ENCODE measurements at regions not wholly inside any gene's neighbourhood (a gene's known extent, or its start where the extent isn't known, plus 50 kb on each side); places are given as distances from the start of the nearest gene placed in this dataset.

GRCh38 chr6:22082218-22082617 lies 214.6 kb downstream of the PRL start:
- H3K27me3 Mint-ChIP-seq = no peaks in the 10 kb centered on the region
- CTCF ChIA-PET = no interaction called here
- no peaks in the 10 kb centered on the region for H3K36me3 Mint-ChIP-seq
- DNase-seq = no peak
- no peak overlapping the region for H3K27ac Mint-ChIP-seq
- no peaks in the 10 kb centered on the region for H3K4me1 Mint-ChIP-seq
- no peaks in the 10 kb centered on the region for H3K9me3 Mint-ChIP-seq
- H3K4me3 Mint-ChIP-seq = no peak overlapping the region

GRCh38 chr6:22083119-22083518 lies 213.7 kb downstream of the PRL start:
- DNase-seq = no peak
- H3K9me3 Mint-ChIP-seq = no peaks in the 10 kb centered on the region
- CTCF ChIA-PET = no interaction called here
- peaks cover 2% of the 10 kb centered on the region for H3K4me1 Mint-ChIP-seq
- H3K27ac Mint-ChIP-seq = no peak overlapping the region
- no peaks in the 10 kb centered on the region for H3K36me3 Mint-ChIP-seq
- no peaks in the 10 kb centered on the region for H3K27me3 Mint-ChIP-seq
- H3K4me3 Mint-ChIP-seq = no peak overlapping the region

- H3K36me3 Mint-ChIP-seq = no peaks in the 10 kb centered on the region
- H3K9me3 Mint-ChIP-seq = no peaks in the 10 kb centered on the region
- no peaks in the 10 kb centered on the region for H3K27me3 Mint-ChIP-seq
- DNase-seq = no peak
- H3K4me3 Mint-ChIP-seq = no peak overlapping the region
- CTCF ChIA-PET = no interaction called here
- H3K27ac Mint-ChIP-seq = no peak overlapping the region
- H3K4me1 Mint-ChIP-seq = peaks cover 2% of the 10 kb centered on the region
Measured at GRCh38 chr6:22087960-22088706, 208.7 kb downstream of the PRL start.

- H3K36me3 Mint-ChIP-seq = no peaks in the 10 kb centered on the region
- no peak overlapping the region for H3K4me3 Mint-ChIP-seq
- no peak for DNase-seq
- H3K9me3 Mint-ChIP-seq = no peaks in the 10 kb centered on the region
- H3K27ac Mint-ChIP-seq = no peak overlapping the region
- H3K4me1 Mint-ChIP-seq = peaks cover 2% of the 10 kb centered on the region
- H3K27me3 Mint-ChIP-seq = no peaks in the 10 kb centered on the region
- CTCF ChIA-PET = no interaction called here
Measured at GRCh38 chr6:22091424-22091948, 205.3 kb downstream of the PRL start.

GRCh38 chr6:22095836-22096235 lies 201.0 kb downstream of the PRL start:
- Mint-ChIP-seq H3K36me3 (no peaks in the 10 kb centered on the region), H3K27ac (no peak overlapping the region), H3K4me1 (no peaks in the 10 kb centered on the region), H3K27me3 (no peaks in the 10 kb centered on the region), H3K9me3 (no peaks in the 10 kb centered on the region), H3K4me3 (no peak overlapping the region)
- CTCF ChIA-PET = no interaction called here
- no peak for DNase-seq

GRCh38 chr6:22098601-22099031 lies 198.2 kb downstream of the PRL start:
- Mint-ChIP-seq H3K4me3 (no peak overlapping the region), H3K36me3 (no peaks in the 10 kb centered on the region), H3K27ac (no peak overlapping the region), H3K9me3 (no peaks in the 10 kb centered on the region), H3K4me1 (no peaks in the 10 kb centered on the region), H3K27me3 (no peaks in the 10 kb centered on the region)
- CTCF ChIA-PET = no interaction called here
- no peak for DNase-seq

GRCh38 chr6:22099231-22099630 lies 197.6 kb downstream of the PRL start:
- CTCF ChIA-PET = no interaction called here
- Mint-ChIP-seq H3K36me3 (no peaks in the 10 kb centered on the region), H3K27me3 (no peaks in the 10 kb centered on the region), H3K4me3 (no peak overlapping the region), H3K4me1 (no peaks in the 10 kb centered on the region), H3K9me3 (no peaks in the 10 kb centered on the region), H3K27ac (no peak overlapping the region)
- DNase-seq = no peak

GRCh38 chr6:22099923-22100322 lies 196.9 kb downstream of the PRL start:
- CTCF ChIA-PET = no interaction called here
- H3K9me3 Mint-ChIP-seq = no peaks in the 10 kb centered on the region
- H3K27me3 Mint-ChIP-seq = no peaks in the 10 kb centered on the region

GRCh38 chr6:22101163-22101562 lies 195.7 kb downstream of the PRL start:
- H3K9me3 Mint-ChIP-seq = no peaks in the 10 kb centered on the region
- H3K27me3 Mint-ChIP-seq = no peaks in the 10 kb centered on the region
- CTCF ChIA-PET = no interaction called here
- H3K4me1 Mint-ChIP-seq = no peaks in the 10 kb centered on the region
- no peaks in the 10 kb centered on the region for H3K36me3 Mint-ChIP-seq
- no peak overlapping the region for H3K27ac Mint-ChIP-seq
- DNase-seq = no peak
- no peak overlapping the region for H3K4me3 Mint-ChIP-seq

More at GRCh38 chr6:22099923-22100322, 196.9 kb downstream of the PRL start:
- no peak overlapping the region for H3K27ac Mint-ChIP-seq
- DNase-seq = no peak
- H3K4me3 Mint-ChIP-seq = no peak overlapping the region
- no peaks in the 10 kb centered on the region for H3K4me1 Mint-ChIP-seq
- H3K36me3 Mint-ChIP-seq = no peaks in the 10 kb centered on the region

- no peak for DNase-seq
- Mint-ChIP-seq H3K9me3 (no peaks in the 10 kb centered on the region), H3K27me3 (no peaks in the 10 kb centered on the region), H3K36me3 (no peaks in the 10 kb centered on the region), H3K27ac (no peak overlapping the region), H3K4me3 (no peak overlapping the region), H3K4me1 (no peaks in the 10 kb centered on the region)
- CTCF ChIA-PET = no interaction called here
Measured at GRCh38 chr6:22102671-22103070, 194.2 kb downstream of the PRL start.

GRCh38 chr6:22106451-22106850 lies 190.4 kb downstream of the PRL start:
- DNase-seq = no peak
- no peaks in the 10 kb centered on the region for H3K27me3 Mint-ChIP-seq
- H3K4me1 Mint-ChIP-seq = no peaks in the 10 kb centered on the region
- H3K9me3 Mint-ChIP-seq = no peaks in the 10 kb centered on the region
- H3K36me3 Mint-ChIP-seq = no peaks in the 10 kb centered on the region
- CTCF ChIA-PET = no interaction called here
- no peak overlapping the region for H3K27ac Mint-ChIP-seq
- H3K4me3 Mint-ChIP-seq = no peak overlapping the region

GRCh38 chr6:22106961-22107360 lies 189.9 kb downstream of the PRL start:
- H3K27ac Mint-ChIP-seq = no peak overlapping the region
- no peaks in the 10 kb centered on the region for H3K36me3 Mint-ChIP-seq
- CTCF ChIA-PET = no interaction called here
- no peak for DNase-seq
- no peaks in the 10 kb centered on the region for H3K27me3 Mint-ChIP-seq
- H3K9me3 Mint-ChIP-seq = no peaks in the 10 kb centered on the region
- H3K4me3 Mint-ChIP-seq = no peak overlapping the region
- H3K4me1 Mint-ChIP-seq = no peaks in the 10 kb centered on the region

- no peaks in the 10 kb centered on the region for H3K27me3 Mint-ChIP-seq
- CTCF ChIA-PET = interaction anchor here (0.6 kb wide), 1 partner anchor 34 kb away, joined by 3 read pairs; no protein-coding TSS in a partner anchor
- DNase-seq = no peak
- H3K27ac Mint-ChIP-seq = no peak overlapping the region
- H3K9me3 Mint-ChIP-seq = no peaks in the 10 kb centered on the region
- H3K36me3 Mint-ChIP-seq = no peaks in the 10 kb centered on the region
- H3K4me3 Mint-ChIP-seq = no peak overlapping the region
- no peaks in the 10 kb centered on the region for H3K4me1 Mint-ChIP-seq
Measured at GRCh38 chr6:22108199-22108598, 188.6 kb downstream of the PRL start.

- no peak overlapping the region for H3K27ac Mint-ChIP-seq
- H3K9me3 Mint-ChIP-seq = no peaks in the 10 kb centered on the region
- no peaks in the 10 kb centered on the region for H3K36me3 Mint-ChIP-seq
- H3K4me1 Mint-ChIP-seq = no peaks in the 10 kb centered on the region
- CTCF ChIA-PET = no interaction called here
- H3K27me3 Mint-ChIP-seq = no peaks in the 10 kb centered on the region
- H3K4me3 Mint-ChIP-seq = no peak overlapping the region
- no peak for DNase-seq
Measured at GRCh38 chr6:22110061-22110460, 186.8 kb downstream of the PRL start.

- Mint-ChIP-seq H3K4me3 (no peak overlapping the region), H3K27me3 (no peaks in the 10 kb centered on the region), H3K4me1 (no peaks in the 10 kb centered on the region), H3K36me3 (no peaks in the 10 kb centered on the region), H3K27ac (no peak overlapping the region), H3K9me3 (no peaks in the 10 kb centered on the region)
- CTCF ChIA-PET = no interaction called here
- DNase-seq = no peak
Measured at GRCh38 chr6:22112461-22112860, 184.4 kb downstream of the PRL start.

Measured in activated naive CD4-positive, alpha-beta T cell treated with anti-CD3 and anti-CD28 coated beads, Interleukin-2, amount 10 ng/mL, durations not matched to agents 7 days and 5 days (primary cell).